Neuronal stem cell (in vitro differentiated cells): ENCODE measurements at regions not wholly inside any gene's neighbourhood (a gene's known extent, or its start where the extent isn't known, plus 50 kb on each side); places are given as distances from the start of the nearest gene placed in this dataset.

Experiments
- DNase-seq: peaks from one replicate; pipeline ENCODE4 v3.0.0-alpha.2; 2013; ENCODE audit warnings: low spot score
- H2AFZ ChIP-seq: one replicate; pipeline ENCODE4 v1.6.1; 2013; ENCODE audit warnings: mild to moderate bottlenecking, low read length, inconsistent platforms
- H2AK5ac ChIP-seq: 2 replicates; pipeline ENCODE4 v1.6.1; 2013; ENCODE audit warnings: low read depth, mild to moderate bottlenecking, inconsistent platforms, low read length, moderate library complexity, mixed read lengths
- H2BK120ac ChIP-seq: 2 replicates; pipeline ENCODE4 v1.6.1; 2013; ENCODE audit warnings: low read depth, mild to moderate bottlenecking, inconsistent platforms, low read length, moderate library complexity, mixed read lengths
- H2BK12ac ChIP-seq: one replicate; pipeline ENCODE4 v1.6.1; 2013; ENCODE audit warnings: low read length, inconsistent platforms
- H2BK15ac ChIP-seq: 2 replicates; pipeline ENCODE4 v1.6.1; 2013; ENCODE audit warnings: mild to moderate bottlenecking, low read length, inconsistent platforms, mixed read lengths
- H2BK5ac ChIP-seq: one replicate; pipeline ENCODE4 v1.6.1; 2013; ENCODE audit warnings: inconsistent platforms, mild to moderate bottlenecking, low read length, moderate library complexity
- H3K14ac ChIP-seq: one replicate; pipeline ENCODE4 v1.6.1; 2013; ENCODE audit warnings: low read length, inconsistent platforms
- H3K18ac ChIP-seq: 2 replicates; pipeline ENCODE4 v1.6.1; 2013; ENCODE audit warnings: low read length, inconsistent platforms
- H3K23ac ChIP-seq: 2 replicates; pipeline ENCODE4 v1.6.1; 2013; ENCODE audit warnings: low read depth, mild to moderate bottlenecking, mixed read lengths, low read length, inconsistent platforms; ENCODE audit not compliant: poor library complexity
- H3K27ac ChIP-seq: replicated peaks from 3 replicates; pipeline ENCODE4 v1.5.1; 2013; ENCODE audit warnings: low read length, inconsistent platforms
- H3K27me3 ChIP-seq, 3 experiments: 2 replicates each; pipeline ENCODE4 v1.6.1; 2013; ENCODE audit warnings: low read length in 3 of 3, mild to moderate bottlenecking in 2 of 3, inconsistent platforms in 1 of 3, low read depth in 1 of 3, mixed read lengths in 1 of 3, moderate library complexity in 1 of 3; ENCODE audit not compliant: control insufficient read depth in 3 of 3, insufficient read depth in 3 of 3
- H3K36me3 ChIP-seq, 2 donors: replicated peaks in 1 of 2; 2 replicates each; pipeline ENCODE4 v1.6.1; 2013; ENCODE audit warnings: low read length in 2 of 2; ENCODE audit not compliant: control insufficient read depth in 2 of 2, insufficient read depth in 2 of 2
- H3K4ac ChIP-seq: 2 replicates; pipeline ENCODE4 v1.6.1; 2013; ENCODE audit warnings: inconsistent platforms, mild to moderate bottlenecking, low read length, moderate library complexity
- H3K4me1 ChIP-seq, 2 donors: 1 replicate in 1 of 2; 2 replicates in 1 of 2; pipeline ENCODE4 v1.6.1; 2013; ENCODE audit warnings: low read length in 2 of 2, low read depth in 1 of 2; ENCODE audit not compliant: control insufficient read depth in 2 of 2, insufficient read depth in 1 of 2
- H3K4me2 ChIP-seq: one replicate; pipeline ENCODE4 v1.6.1; 2013; ENCODE audit warnings: mild to moderate bottlenecking, low read length, inconsistent platforms; ENCODE audit not compliant: insufficient read depth, poor library complexity, severe bottlenecking
- H3K4me3 ChIP-seq, 2 donors: 2 replicates each; pipeline ENCODE4 v1.5.1; 2013; ENCODE audit warnings: low read length in 2 of 2, mild to moderate bottlenecking in 2 of 2, inconsistent platforms in 1 of 2, moderate library complexity in 1 of 2
- H3K79me1 ChIP-seq: one replicate; pipeline ENCODE4 v1.6.1; 2013; ENCODE audit warnings: low read depth, mild to moderate bottlenecking, inconsistent platforms, low read length, moderate library complexity
- H3K9ac ChIP-seq: one replicate; pipeline ENCODE4 v1.6.1; 2013; ENCODE audit warnings: mild to moderate bottlenecking, low read depth, low read length, inconsistent platforms; ENCODE audit not compliant: poor library complexity
- H3K9me3 ChIP-seq, 2 donors: replicated peaks in 1 of 2; 2 replicates each; pipeline versions ENCODE3 to v1.6.1; 2013; ENCODE audit warnings: low read length in 2 of 2, mild to moderate bottlenecking in 2 of 2, inconsistent platforms in 1 of 2, low read depth in 1 of 2, mixed read lengths in 1 of 2, moderate library complexity in 1 of 2; ENCODE audit not compliant: control insufficient read depth in 2 of 2, insufficient read depth in 1 of 2
- H4K8ac ChIP-seq: one replicate; pipeline ENCODE4 v1.6.1; 2013; ENCODE audit warnings: low read depth, mild to moderate bottlenecking, inconsistent platforms, low read length, moderate library complexity
- H4K91ac ChIP-seq: one replicate; pipeline ENCODE4 v1.6.1; 2013; ENCODE audit warnings: low read length, low read depth, mild to moderate bottlenecking, inconsistent platforms; ENCODE audit not compliant: poor library complexity
- WGBS, 2 donors: extraction: QIAGEN DNeasy Blood & Tissue Kit; methylation state at CpG; one replicate each; pipeline ENCODE4 v1.1.7; 2013; ENCODE audit warnings: missing lambda C conversion rate in 2 of 2, mixed read lengths in 1 of 2; ENCODE audit not compliant: insufficient read length in 2 of 2, insufficient replicate concordance in 1 of 2; ENCODE audit errors: extremely low coverage in 2 of 2; 5-methylcytosine and 5-hydroxymethylcytosine counted together

DNA sequence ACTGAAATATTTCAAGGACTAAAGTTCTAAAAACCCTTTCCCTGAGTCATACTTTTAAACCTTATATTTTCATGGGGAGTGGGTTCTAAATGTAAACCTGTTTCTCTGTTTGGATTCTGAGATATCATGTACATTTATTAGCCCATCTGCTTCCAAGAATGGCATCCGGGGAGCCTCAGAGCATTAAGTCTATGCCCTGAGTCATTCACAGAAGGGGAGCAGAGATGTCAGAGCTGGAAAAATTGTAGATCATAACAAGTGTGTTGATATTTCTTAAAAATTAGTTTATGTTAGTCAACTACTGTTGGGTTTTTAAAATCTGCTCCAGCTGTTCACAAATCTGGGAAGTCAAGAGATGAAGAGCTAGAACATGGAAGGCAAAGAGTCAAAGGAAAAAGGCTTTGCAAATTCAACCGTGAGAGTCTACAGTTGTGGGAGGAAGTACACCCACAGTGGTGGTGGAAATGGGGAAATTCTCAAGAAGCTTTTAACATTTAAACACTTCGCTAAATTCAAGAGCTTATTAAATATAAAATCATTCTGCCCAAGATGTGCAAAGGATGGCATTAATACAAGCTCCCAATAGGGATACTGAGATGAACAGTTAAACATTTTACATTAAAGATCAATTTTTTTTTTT lies 70.5 kb upstream of the FLRT2 start:
- Histone ChIP-seq H3K79me1 (no peaks in the 10 kb centered on the region), H2BK5ac (no peak overlapping the region), H3K4me1 (no peaks in the 10 kb centered on the region), H2BK120ac (no peak overlapping the region), H3K9me3 (no peaks in the 10 kb centered on the region), H2AK5ac (no peak overlapping the region), H3K4me3 (no peak overlapping the region), H3K4me2 (no peak overlapping the region), H2AFZ (no peak overlapping the region), H2BK15ac (no peak overlapping the region), H3K18ac (no peak overlapping the region), H4K8ac (no peak overlapping the region), H2BK12ac (no peak overlapping the region), H3K23ac (no peak overlapping the region), H3K9ac (no peak overlapping the region), H3K4ac (no peak overlapping the region), H3K27ac (no peak overlapping the region), H3K14ac (no peak overlapping the region), H3K36me3 (no peaks in the 10 kb centered on the region), H4K91ac (no peak overlapping the region), H3K27me3 (peaks cover 0 to 2% (median 0%) of the 10 kb centered on the region in 3 experiments)
- no peak for DNase-seq
- WGBS, 2 donors: no CpG with 5 or more reads among the region's 3 CpGs

- no peak overlapping the region for H2BK15ac ChIP-seq
- H3K4me2 ChIP-seq: no peak overlapping the region
- no peak overlapping the region for H2BK120ac ChIP-seq
- no peaks in the 10 kb centered on the region for H3K9me3 ChIP-seq
- H2BK5ac ChIP-seq: no peak overlapping the region
- H2AFZ ChIP-seq: no peak overlapping the region
- no peak overlapping the region for H3K9ac ChIP-seq
- H3K36me3 ChIP-seq: no peaks in the 10 kb centered on the region
- H3K4me3 ChIP-seq: no peak overlapping the region
- no peak overlapping the region for H2AK5ac ChIP-seq
- no peaks in the 10 kb centered on the region for H3K4me1 ChIP-seq
- peaks cover 0 to 2% (median 0%) of the 10 kb centered on the region in 3 experiments for H3K27me3 ChIP-seq
- WGBS, 2 donors: no CpG with 5 or more reads among the region's 3 CpGs
- H3K14ac ChIP-seq: no peak overlapping the region
- H3K18ac ChIP-seq: no peak overlapping the region
- H3K4ac ChIP-seq: no peak overlapping the region
- H3K27ac ChIP-seq: no peak overlapping the region
- H2BK12ac ChIP-seq: no peak overlapping the region
- H4K8ac ChIP-seq: no peak overlapping the region
- no peak overlapping the region for H3K23ac ChIP-seq
- no peak for DNase-seq
- H3K79me1 ChIP-seq: no peaks in the 10 kb centered on the region
- no peak overlapping the region for H4K91ac ChIP-seq
Measured at GRCh38 chr14:85461432-85462133, 68.4 kb upstream of the FLRT2 start.

- H2BK120ac ChIP-seq: no peak overlapping the region
- no peak overlapping the region for H2AFZ ChIP-seq
- no peak overlapping the region for H3K27ac ChIP-seq
- H3K18ac ChIP-seq: no peak overlapping the region
- no peak overlapping the region for H3K4ac ChIP-seq
- no peaks in the 10 kb centered on the region for H3K79me1 ChIP-seq
- no peak overlapping the region for H3K23ac ChIP-seq
- H3K27me3 ChIP-seq: no peaks in the 10 kb centered on the region
- H3K4me3 ChIP-seq: no peak overlapping the region
- H2BK12ac ChIP-seq: no peak overlapping the region
- no peak overlapping the region for H2BK15ac ChIP-seq
- H2AK5ac ChIP-seq: no peak overlapping the region
- no peak overlapping the region for H4K8ac ChIP-seq
- H3K4me2 ChIP-seq: no peak overlapping the region
- no peak overlapping the region for H3K14ac ChIP-seq
- no CpG with 5 or more reads among the region's 4 CpGs for WGBS, 2 donors
- no peaks in the 10 kb centered on the region for H3K36me3 ChIP-seq
- no peaks in the 10 kb centered on the region for H3K4me1 ChIP-seq
- no peak overlapping the region for H3K9ac ChIP-seq
- no peak overlapping the region for H2BK5ac ChIP-seq
- H4K91ac ChIP-seq: no peak overlapping the region
- H3K9me3 ChIP-seq: no peaks in the 10 kb centered on the region
- no peak for DNase-seq
Measured at GRCh38 chr14:85463512-85463911, 66.4 kb upstream of the FLRT2 start.

DNA sequence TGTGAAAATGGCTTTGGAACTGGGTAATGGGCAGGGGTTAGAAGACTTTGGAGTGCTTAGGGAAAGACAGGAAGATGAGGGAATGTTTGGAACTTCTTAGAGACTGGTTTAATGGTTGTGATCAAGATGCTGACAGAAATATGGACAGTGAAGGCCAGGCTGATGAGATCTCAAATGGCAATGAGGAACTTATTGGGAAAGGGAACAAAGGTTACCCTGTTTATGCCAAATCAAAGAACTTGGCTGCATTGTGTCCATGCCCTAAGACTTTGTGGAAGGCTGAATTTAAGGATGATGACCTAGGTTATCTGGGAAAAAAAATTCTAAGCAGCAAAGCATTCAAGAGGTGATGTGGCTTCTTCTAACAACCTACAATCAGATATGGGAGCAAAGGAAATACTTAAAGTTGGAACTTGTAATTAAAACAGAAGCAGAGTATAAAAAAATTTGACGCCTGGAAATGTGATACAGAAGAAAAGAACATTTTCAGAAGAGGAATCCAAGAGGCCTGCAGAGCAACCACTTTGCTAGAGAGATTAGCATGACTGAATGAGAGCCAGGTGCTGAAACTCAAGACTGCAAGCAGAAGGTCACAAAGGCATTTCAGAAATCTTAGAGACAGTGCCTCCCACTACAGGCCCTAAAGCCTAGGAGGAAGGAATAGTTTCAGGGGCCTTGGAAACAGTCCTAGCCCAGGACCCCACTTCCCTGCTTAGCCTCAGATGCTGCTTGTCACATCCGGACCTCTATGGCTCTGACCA lies 65.6 kb upstream of the FLRT2 start:
- Histone ChIP-seq H3K36me3 (no peaks in the 10 kb centered on the region), H3K9ac (no peak overlapping the region), H2AK5ac (no peak overlapping the region), H3K9me3 (no peaks in the 10 kb centered on the region), H2BK12ac (no peak overlapping the region), H3K23ac (no peak overlapping the region), H3K27me3 (no peaks in the 10 kb centered on the region), H2BK15ac (no peak overlapping the region), H3K79me1 (no peaks in the 10 kb centered on the region), H2BK120ac (no peak overlapping the region), H2AFZ (no peak overlapping the region), H3K4me2 (no peak overlapping the region), H4K8ac (no peak overlapping the region), H4K91ac (no peak overlapping the region), H2BK5ac (no peak overlapping the region), H3K4me1 (no peaks in the 10 kb centered on the region), H3K14ac (no peak overlapping the region), H3K27ac (no peak overlapping the region), H3K18ac (no peak overlapping the region), H3K4me3 (no peak overlapping the region), H3K4ac (no peak overlapping the region)
- DNase-seq: no peak
- WGBS, 2 donors: no CpG with 5 or more reads among the region's 2 CpGs
